G401 (cell line): ENCODE measurements at regions not wholly inside any gene's neighbourhood (a gene's known extent, or its start where the extent isn't known, plus 50 kb on each side); places are given as distances from the start of the nearest gene placed in this dataset.

Experiments
- DNase-seq: peaks from one replicate; pipeline ENCODE4 v3.0.0-alpha.2; 2015; ENCODE audit warnings: low spot score
- in situ Hi-C: cut with HindIII; loops from 2 replicates; pipeline ENCODE4 v1.10.0; 2016; ENCODE audit warnings: low sequenced_read_pairs, mixed read lengths

- no peak for DNase-seq
- in situ Hi-C loops: no loop called here
Observed at GRCh38 chr16:50889746-50890145, 147.9 kb downstream of the CYLD start.

- DNase-seq: no peak
- in situ Hi-C loops: no loop called here
Observed at GRCh38 chr16:50889276-50889675, 147.4 kb downstream of the CYLD start.

- in situ Hi-C loops: no loop called here
- no peak for DNase-seq
Observed at GRCh38 chr16:50888486-50889261, 146.8 kb downstream of the CYLD start.

GRCh38 chr16:50887500-50888298 is 145.8 kb downstream of the CYLD start:
- in situ Hi-C loops: no loop called here
- DNase-seq: no peak

- DNase-seq: no peak
- in situ Hi-C loops: no loop called here
Observed at GRCh38 chr16:50884066-50884860, 142.4 kb downstream of the CYLD start.

- DNase-seq: no peak
- in situ Hi-C loops: no loop called here
Observed at GRCh38 chr16:50881956-50882355, 140.1 kb downstream of the CYLD start.

- no peak for DNase-seq
- in situ Hi-C loops: no loop called here
Observed at GRCh38 chr16:50881331-50881830, 139.5 kb downstream of the CYLD start.

- no peak for DNase-seq
Observed at GRCh38 chr16:50880926-50881325, 139.0 kb downstream of the CYLD start.

GRCh38 chr16:50879873-50880695 is 138.2 kb downstream of the CYLD start:
- no peak for DNase-seq
- in situ Hi-C loops: no loop called here

More at GRCh38 chr16:50880926-50881325, 139.0 kb downstream of the CYLD start:
- in situ Hi-C loops: no loop called here

GRCh38 chr16:50878966-50879615 is 137.2 kb downstream of the CYLD start:
- in situ Hi-C loops: no loop called here
- DNase-seq: no peak

- DNase-seq: no peak
- in situ Hi-C loops: no loop called here
Observed at GRCh38 chr16:50878536-50878935, 136.7 kb downstream of the CYLD start.

- DNase-seq: no peak
- in situ Hi-C loops: no loop called here
Observed at GRCh38 chr16:50876263-50876662, 134.4 kb downstream of the CYLD start.

- no peak for DNase-seq
- in situ Hi-C loops: no loop called here
Observed at GRCh38 chr16:50868577-50868976, 126.7 kb downstream of the CYLD start.

- DNase-seq: no peak
- in situ Hi-C loops: no loop called here
Observed at GRCh38 chr16:50866806-50867205, 124.9 kb downstream of the CYLD start.

- DNase-seq: no peak
- in situ Hi-C loops: no loop called here
Observed at GRCh38 chr16:50864386-50864785, 122.5 kb downstream of the CYLD start.

GRCh38 chr16:50863644-50864144 is 121.8 kb downstream of the CYLD start:
- in situ Hi-C loops: no loop called here
- no peak for DNase-seq

GRCh38 chr16:50862818-50863643 is 121.1 kb downstream of the CYLD start:
- in situ Hi-C loops: no loop called here

More at GRCh38 chr16:50862818-50863643, 121.1 kb downstream of the CYLD start:
- DNase-seq: no peak
